HG03280 (cell line): ENCODE measurements at regions not wholly inside any gene's neighbourhood (a gene's known extent, or its start where the extent isn't known, plus 50 kb on each side); places are given as distances from the start of the nearest gene placed in this dataset.

Source experiments
- ATAC-seq: cut with Tn5 transposase; IDR thresholded peaks from one replicate; pipeline ENCODE4 v1.9.1; 2021; ENCODE audit warnings: mild to moderate bottlenecking, moderate library complexity; ENCODE audit not compliant: unreplicated experiment

- ATAC-seq: no peak
Measured at GRCh38 chr2:82307511-82307910, 2003.0 kb upstream of the LRRTM1 start.

- no peak for ATAC-seq
Measured at GRCh38 chr2:82301506-82301905, 1997.0 kb upstream of the LRRTM1 start.

- ATAC-seq: no peak
Measured at GRCh38 chr2:82289446-82289845, 1984.9 kb upstream of the LRRTM1 start.

GRCh38 chr2:82283075-82283474 lies 1978.5 kb upstream of the LRRTM1 start:
- ATAC-seq: no peak

GRCh38 chr2:82282111-82282882 lies 1977.7 kb upstream of the LRRTM1 start:
- ATAC-seq: no peak

- ATAC-seq: no peak
Measured at GRCh38 chr2:82279367-82279766, 1974.8 kb upstream of the LRRTM1 start.

GRCh38 chr2:82278416-82278815 lies 1973.9 kb upstream of the LRRTM1 start:
- no peak for ATAC-seq

GRCh38 chr2:82275599-82275998 lies 1971.0 kb upstream of the LRRTM1 start:
- ATAC-seq: no peak

- ATAC-seq: no peak
Measured at GRCh38 chr2:82268446-82268845, 1963.9 kb upstream of the LRRTM1 start.

- ATAC-seq: no peak
Measured at GRCh38 chr2:82260521-82260920, 1956.0 kb upstream of the LRRTM1 start.

GRCh38 chr2:82259551-82259950 lies 1955.0 kb upstream of the LRRTM1 start:
- no peak for ATAC-seq

GRCh38 chr2:82257796-82258555 lies 1953.4 kb upstream of the LRRTM1 start:
- no peak for ATAC-seq

GRCh38 chr2:82256983-82257632 lies 1952.6 kb upstream of the LRRTM1 start:
- no peak for ATAC-seq

- no peak for ATAC-seq
Measured at GRCh38 chr2:82256288-82256687, 1951.7 kb upstream of the LRRTM1 start.

- no peak for ATAC-seq
Measured at GRCh38 chr2:82254728-82255127, 1950.2 kb upstream of the LRRTM1 start.

GRCh38 chr2:82246220-82246775 lies 1941.7 kb upstream of the LRRTM1 start:
- no peak for ATAC-seq

GRCh38 chr2:82239176-82239575 lies 1934.6 kb upstream of the LRRTM1 start:
- ATAC-seq: no peak

GRCh38 chr2:82237994-82238662 lies 1933.6 kb upstream of the LRRTM1 start:
- no peak for ATAC-seq

GRCh38 chr2:82234283-82234874 lies 1929.8 kb upstream of the LRRTM1 start:
- no peak for ATAC-seq

- no peak for ATAC-seq
Measured at GRCh38 chr2:82233806-82234205, 1929.3 kb upstream of the LRRTM1 start.

GRCh38 chr2:82230406-82230805 lies 1925.9 kb upstream of the LRRTM1 start:
- no peak for ATAC-seq
